ENCODE measurements at regions not wholly inside any gene's neighbourhood (a gene's known extent, or its start where the extent isn't known, plus 50 kb on each side); places are given as distances from the start of the nearest gene placed in this dataset.

DNA sequence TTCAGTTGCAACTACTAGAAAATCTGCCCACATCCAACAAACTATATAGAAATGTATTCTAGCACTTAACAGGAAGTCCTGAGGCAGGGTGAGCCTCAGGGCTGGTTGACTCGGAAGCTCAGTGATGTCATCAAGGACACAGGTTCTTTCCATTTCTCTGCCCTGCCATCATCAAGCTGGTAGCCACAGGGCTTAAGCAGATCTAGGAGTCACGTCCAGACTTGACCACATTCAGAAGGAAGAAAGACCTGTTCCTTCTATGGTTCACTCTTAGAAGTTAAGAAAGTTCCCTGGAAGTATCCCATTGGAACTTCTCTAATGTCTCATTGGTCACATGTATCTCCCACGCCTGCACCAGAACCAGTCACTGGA is 438.1 kb downstream of the PRDM2 start:
- TF ChIP-seq, protein P1, sequence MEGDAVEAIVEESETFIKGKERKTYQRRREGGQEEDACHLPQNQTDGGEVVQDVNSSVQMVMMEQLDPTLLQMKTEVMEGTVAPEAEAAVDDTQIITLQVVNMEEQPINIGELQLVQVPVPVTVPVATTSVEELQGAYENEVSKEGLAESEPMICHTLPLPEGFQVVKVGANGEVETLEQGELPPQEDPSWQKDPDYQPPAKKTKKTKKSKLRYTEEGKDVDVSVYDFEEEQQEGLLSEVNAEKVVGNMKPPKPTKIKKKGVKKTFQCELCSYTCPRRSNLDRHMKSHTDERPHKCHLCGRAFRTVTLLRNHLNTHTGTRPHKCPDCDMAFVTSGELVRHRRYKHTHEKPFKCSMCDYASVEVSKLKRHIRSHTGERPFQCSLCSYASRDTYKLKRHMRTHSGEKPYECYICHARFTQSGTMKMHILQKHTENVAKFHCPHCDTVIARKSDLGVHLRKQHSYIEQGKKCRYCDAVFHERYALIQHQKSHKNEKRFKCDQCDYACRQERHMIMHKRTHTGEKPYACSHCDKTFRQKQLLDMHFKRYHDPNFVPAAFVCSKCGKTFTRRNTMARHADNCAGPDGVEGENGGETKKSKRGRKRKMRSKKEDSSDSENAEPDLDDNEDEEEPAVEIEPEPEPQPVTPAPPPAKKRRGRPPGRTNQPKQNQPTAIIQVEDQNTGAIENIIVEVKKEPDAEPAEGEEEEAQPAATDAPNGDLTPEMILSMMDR (IDR thresholded peaks at IDR 0.05; ENCODE audit: extremely low read depth in 1 of 2, insufficient read depth in 1 of 2, low read depth in 1 of 2, low read length in 2 of 2) = no peak
- TF ChIP-seq EZH2 (IDR thresholded peaks at IDR 0.05; ENCODE audit: borderline replicate concordance, low read depth, low read length, severe bottlenecking) = no peak
- TF ChIP-seq GATA2 (IDR thresholded peaks at IDR 0.05; ENCODE audit: insufficient read depth, insufficient read length, low read depth, low read length) = no peak
- TF ChIP-seq POLR2A (IDR thresholded peaks at IDR 0.05; ENCODE audit: low read depth, low read length) = no peak
- no peak for TF ChIP-seq MYC (IDR thresholded peaks at IDR 0.05; ENCODE audit: low read depth, low read length)
- TF ChIP-seq POLR2AphosphoS5 (IDR thresholded peaks at IDR 0.05; ENCODE audit: insufficient read depth, low read depth, low read length) = no peak
